Lower leg skin (tissue), 3 donors: ENCODE measurements at regions not wholly inside any gene's neighbourhood (a gene's known extent, or its start where the extent isn't known, plus 50 kb on each side); places are given as distances from the start of the nearest gene placed in this dataset.

ENCODE experiments used
- CTCF ChIP-seq, 3 donors: fragments of 450-650 bp; IDR thresholded peaks; one replicate each; pipeline ENCODE4 v1.5.1; 2016; ENCODE audit warnings: antibody characterized with exemption in 3 of 3, mild to moderate bottlenecking in 3 of 3, moderate library complexity in 2 of 3
- POLR2A ChIP-seq, 2 donors: fragments of 450-650 bp; IDR thresholded peaks; one replicate each; pipeline ENCODE4 v1.6.1; 2016 to 2017; ENCODE audit warnings: antibody characterized with exemption in 2 of 2, mild to moderate bottlenecking in 1 of 2, moderate library complexity in 1 of 2

- TF ChIP-seq CTCF (IDR thresholded peaks at IDR 0.05): no peak
- no peak for TF ChIP-seq POLR2A (IDR thresholded peaks at IDR 0.05)
Observed at GRCh38 chr13:56009418-56009817, 1131.3 kb upstream of the PRR20A start.
